Endothelial cell of umbilical vein (primary cell): ENCODE measurements at regions not wholly inside any gene's neighbourhood (a gene's known extent, or its start where the extent isn't known, plus 50 kb on each side); places are given as distances from the start of the nearest gene placed in this dataset.

Source experiments
- BruUV-seq: library from RNA; stranded (reverse); fragments of 400-500 nt; replicated peaks from 2 replicates; lab custom pipeline; 2021; lab: Mats Ljungman, UMichigan
- CTCF ChIA-PET: fragments of 300-600, 350-600 bp; sonication (Branson Sonifier 250); formaldehyde crosslinking; loops from one replicate; lab custom pipeline; 2021; ENCODE audit warnings: antibody characterized with exemption, inconsistent platforms; lab: Charles Lee
- POLR2A ChIA-PET: fragments of 300-600, 350-600 bp; sonication (Branson Sonifier 250); formaldehyde crosslinking; loops from one replicate; lab custom pipeline; 2021; ENCODE audit warnings: antibody characterized with exemption, inconsistent platforms; lab: Charles Lee
- DNase-seq: peaks from one replicate; pipeline ENCODE4 v3.0.0-alpha.2; 2011; ENCODE audit warnings: low read depth, low spot score
- FAIRE-seq: peaks from 2 replicates; lab custom pipeline; 2011; peaks lifted over from hg19 to GRCh38; lab: Jason Lieb, UNC
- H2AFZ ChIP-seq: 2 replicates; pipeline ENCODE4 v1.6.0; 2012; ENCODE audit warnings: low read depth, low read length, control low read depth, inconsistent platforms
- H3K27ac ChIP-seq: 2 replicates; pipeline ENCODE4 v1.5.1; 2011; ENCODE audit warnings: low read depth, mild to moderate bottlenecking, control low read depth, low read length, moderate library complexity; ENCODE audit not compliant: insufficient read depth
- H3K27me3 ChIP-seq, 2 experiments: 2 replicates each; pipeline versions ENCODE4 v1.6.0 to v1.6.1; 2011; ENCODE audit warnings: low read length in 2 of 2, mixed read lengths in 1 of 2; ENCODE audit not compliant: control insufficient read depth in 2 of 2, insufficient read depth in 2 of 2
- H3K36me3 ChIP-seq, 2 experiments: 2 replicates in 1 of 2; 3 replicates in 1 of 2; pipeline ENCODE4 v1.5.1; 2011; ENCODE audit warnings: low read length in 2 of 2, mild to moderate bottlenecking in 1 of 2, moderate library complexity in 1 of 2; ENCODE audit not compliant: control insufficient read depth in 2 of 2, insufficient read depth in 2 of 2; ENCODE audit errors: extremely low read depth in 1 of 2
- H3K4me1 ChIP-seq: 3 replicates; pipeline ENCODE4 v1.5.1; 2011; ENCODE audit warnings: mild to moderate bottlenecking, low read length; ENCODE audit not compliant: control insufficient read depth, insufficient read depth; ENCODE audit errors: extremely low read depth
- H3K4me2 ChIP-seq: 2 replicates; pipeline ENCODE4 v1.6.1; 2011; ENCODE audit warnings: low read length, control low read depth, mixed read lengths; ENCODE audit not compliant: insufficient read depth
- H3K4me3 ChIP-seq, 3 experiments: fragments of 200-600 bp in 1 of 3; sonication (generic), shearing (Covaris generic) in 1 of 3; replicated peaks in 1 of 3; 2 replicates each; pipeline ENCODE4 v1.5.1; 2011 to 2016; ENCODE audit warnings: control low read depth in 3 of 3, low read length in 3 of 3, mild to moderate bottlenecking in 2 of 3, inconsistent platforms in 1 of 3, low read depth in 1 of 3, moderate library complexity in 1 of 3; ENCODE audit not compliant: insufficient read depth in 1 of 3
- H3K79me2 ChIP-seq: 2 replicates; pipeline ENCODE4 v1.6.0; 2012; ENCODE audit warnings: low read length, inconsistent platforms; ENCODE audit not compliant: control insufficient read depth, insufficient read depth
- H3K9ac ChIP-seq: replicated peaks from 2 replicates; pipeline ENCODE3; 2011; ENCODE audit warnings: low read length, control low read depth; ENCODE audit not compliant: insufficient read depth; ENCODE audit errors: extremely low read depth
- H3K9me1 ChIP-seq: replicated peaks from 3 replicates; pipeline ENCODE4 v1.6.0; 2011; ENCODE audit warnings: mild to moderate bottlenecking, low read length; ENCODE audit not compliant: control insufficient read depth, insufficient read depth; ENCODE audit errors: extremely low read depth
- H3K9me3 ChIP-seq: replicated peaks from 2 replicates; pipeline ENCODE4 v1.5.1; 2012; ENCODE audit warnings: low read length, inconsistent platforms; ENCODE audit not compliant: control insufficient read depth, insufficient read depth
- H4K20me1 ChIP-seq: replicated peaks from 2 replicates; pipeline ENCODE3; 2011; ENCODE audit warnings: mild to moderate bottlenecking, low read length; ENCODE audit not compliant: control insufficient read depth, insufficient read depth; ENCODE audit errors: extremely low read depth
- EZH2 ChIP-seq: IDR thresholded peaks from 2 replicates; pipeline ENCODE4 v1.6.1; 2012; ENCODE audit warnings: borderline replicate concordance, low read depth, mild to moderate bottlenecking, moderate library complexity, low read length, inconsistent platforms; ENCODE audit not compliant: severe bottlenecking
- FOS ChIP-seq: IDR thresholded peaks from 2 replicates; pipeline ENCODE4 v1.6.1; 2011; ENCODE audit warnings: mild to moderate bottlenecking, low read length, moderate library complexity, borderline replicate concordance; ENCODE audit not compliant: insufficient read depth
- GATA2 ChIP-seq: IDR thresholded peaks from 2 replicates; pipeline ENCODE4 v1.7.0; 2011; ENCODE audit warnings: low read depth, mild to moderate bottlenecking, moderate library complexity, mixed read lengths, low read length; ENCODE audit not compliant: insufficient read length, insufficient read depth
- JUN ChIP-seq: IDR thresholded peaks from 2 replicates; pipeline ENCODE4 v1.6.1; 2011; ENCODE audit warnings: borderline replicate concordance, low read depth; ENCODE audit not compliant: insufficient read length, insufficient read depth
- MYC ChIP-seq: IDR thresholded peaks from one replicate; pipeline ENCODE4 v1.6.1; 2011; ENCODE audit warnings: mild to moderate bottlenecking, low read depth, low read length
- POLR2A ChIP-seq: IDR thresholded peaks from 2 replicates; pipeline ENCODE4 v1.6.1; 2012; ENCODE audit warnings: low read depth, mild to moderate bottlenecking, control low read depth, low read length
- POLR2AphosphoS5 ChIP-seq: IDR thresholded peaks from 2 replicates; pipeline ENCODE4 v1.6.1; 2012; ENCODE audit warnings: low read depth, mild to moderate bottlenecking, control low read depth, low read length, moderate library complexity; ENCODE audit not compliant: insufficient read depth
- dilution Hi-C: fragments of 300-500 bp; cut with MboI; formaldehyde crosslinking; loops from one replicate; pipeline ENCODE4 v1.15.0; 2019; ENCODE audit warnings: low sequenced_read_pairs; ENCODE audit not compliant: extremely low pct_ligation_motif_present
- intact Hi-C: fragments of 100-400 bp; cut with micrococcal nuclease; formaldehyde crosslinking; loops from one replicate; pipeline ENCODE4 v1.10.0; 2022
- TF ChIP-seq, protein P1 (sequence below), 2 donors: IDR thresholded peaks; 1 replicate in 1 of 2; 2 replicates in 1 of 2; pipeline ENCODE4 v1.5.1; 2011; ENCODE audit warnings: low read length in 2 of 2, mild to moderate bottlenecking in 2 of 2, moderate library complexity in 2 of 2, control low read depth in 1 of 2, inconsistent platforms in 1 of 2, low read depth in 1 of 2; ENCODE audit not compliant: insufficient read depth in 1 of 2; ENCODE audit errors: extremely low read depth in 1 of 2
- TF ChIP-seq, protein P2 (sequence below): IDR thresholded peaks from 2 replicates; pipeline ENCODE4 v1.6.1; 2011; ENCODE audit not compliant: insufficient read depth, insufficient read length

DNA sequence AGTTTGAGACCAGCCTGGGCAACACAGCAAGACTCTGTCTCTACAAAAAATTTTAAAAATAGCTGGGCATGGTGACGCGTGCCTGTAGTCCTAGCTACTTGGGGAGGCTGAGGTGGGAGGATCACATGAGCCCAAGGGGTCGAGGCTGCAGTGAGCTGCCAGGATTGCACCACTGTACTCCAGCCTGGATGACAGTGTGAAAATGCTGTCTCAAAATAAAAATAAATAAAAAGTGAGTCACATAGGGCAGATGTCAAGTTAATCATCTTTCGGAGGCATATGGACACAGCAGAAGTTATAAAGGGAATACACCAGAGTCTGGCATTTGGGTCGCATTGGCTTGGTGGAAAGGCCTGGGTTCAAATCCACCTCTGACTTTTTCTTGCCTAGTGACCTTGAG lies 92.7 kb downstream of the PHETA1 start:
- Histone ChIP-seq H3K9me1 (no peaks in the 10 kb centered on the region), H3K36me3 (no peaks in the 10 kb centered on the region), H3K4me3 (no peak overlapping the region), H2AFZ (no peak overlapping the region), H3K27me3 (peaks cover 0 to 5% of the 10 kb centered on the region in 2 experiments), H3K79me2 (no peaks in the 10 kb centered on the region), H3K9ac (no peak overlapping the region), H3K9me3 (no peaks in the 10 kb centered on the region), H3K4me1 (no peaks in the 10 kb centered on the region), H3K27ac (no peak overlapping the region), H4K20me1 (no peaks in the 10 kb centered on the region), H3K4me2 (no peak overlapping the region)
- intact Hi-C loops, result no loop called here
- TF ChIP-seq MYC (no peak), GATA2 (no peak), JUN (no peak), POLR2A (no peak), EZH2 (no peak), FOS (no peak), POLR2AphosphoS5 (no peak)
- TF ChIP-seq, protein P1, sequence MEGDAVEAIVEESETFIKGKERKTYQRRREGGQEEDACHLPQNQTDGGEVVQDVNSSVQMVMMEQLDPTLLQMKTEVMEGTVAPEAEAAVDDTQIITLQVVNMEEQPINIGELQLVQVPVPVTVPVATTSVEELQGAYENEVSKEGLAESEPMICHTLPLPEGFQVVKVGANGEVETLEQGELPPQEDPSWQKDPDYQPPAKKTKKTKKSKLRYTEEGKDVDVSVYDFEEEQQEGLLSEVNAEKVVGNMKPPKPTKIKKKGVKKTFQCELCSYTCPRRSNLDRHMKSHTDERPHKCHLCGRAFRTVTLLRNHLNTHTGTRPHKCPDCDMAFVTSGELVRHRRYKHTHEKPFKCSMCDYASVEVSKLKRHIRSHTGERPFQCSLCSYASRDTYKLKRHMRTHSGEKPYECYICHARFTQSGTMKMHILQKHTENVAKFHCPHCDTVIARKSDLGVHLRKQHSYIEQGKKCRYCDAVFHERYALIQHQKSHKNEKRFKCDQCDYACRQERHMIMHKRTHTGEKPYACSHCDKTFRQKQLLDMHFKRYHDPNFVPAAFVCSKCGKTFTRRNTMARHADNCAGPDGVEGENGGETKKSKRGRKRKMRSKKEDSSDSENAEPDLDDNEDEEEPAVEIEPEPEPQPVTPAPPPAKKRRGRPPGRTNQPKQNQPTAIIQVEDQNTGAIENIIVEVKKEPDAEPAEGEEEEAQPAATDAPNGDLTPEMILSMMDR (IDR thresholded peaks at IDR 0.05; ENCODE audit: extremely low read depth in 1 of 2, insufficient read depth in 1 of 2, low read depth in 1 of 2, low read length in 2 of 2), result no peak
- TF ChIP-seq, protein P2, sequence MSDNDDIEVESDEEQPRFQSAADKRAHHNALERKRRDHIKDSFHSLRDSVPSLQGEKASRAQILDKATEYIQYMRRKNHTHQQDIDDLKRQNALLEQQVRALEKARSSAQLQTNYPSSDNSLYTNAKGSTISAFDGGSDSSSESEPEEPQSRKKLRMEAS, result no peak
- CTCF ChIA-PET, result interaction anchor here (2.2 kb wide), 1 partner anchor 22 kb away, joined by 8 read pairs; no protein-coding TSS in a partner anchor
- no TSS peak for BruUV-seq
- POLR2A ChIA-PET, result no interaction called here
- DNase-seq, result no peak
- no peak for FAIRE-seq
- dilution Hi-C loops, result no loop called here
